ENCODE measurements at regions not wholly inside any gene's neighbourhood (a gene's known extent, or its start where the extent isn't known, plus 50 kb on each side); places are given as distances from the start of the nearest gene placed in this dataset.
"Not testable (repeated sequence)": the region's sequence is repeated elsewhere in the genome, so short reads cannot be mapped to it uniquely, and the experiment has no call there.

- H3K27ac ChIP-seq (ENCODE audit: insufficient read depth, low read length), result no peak overlapping the region
- no peak for TF ChIP-seq EZH2 (IDR thresholded peaks at IDR 0.05; ENCODE audit: low read length, missing control alignments)
- TF ChIP-seq CTCF (conservative IDR thresholded peaks at IDR 0.05 in 1 of 2, IDR thresholded peaks at IDR 0.05 in 1 of 2; ENCODE audit: low read depth in 1 of 2, low read length in 2 of 2), result no peak
- H3K4me3 ChIP-seq (replicated peaks in 1 of 4; ENCODE audit: control extremely low read depth in 1 of 4, insufficient read depth in 1 of 4, low read depth in 3 of 4, low read length in 4 of 4), result no peak overlapping the region
- no peak overlapping the region for H2AFZ ChIP-seq (ENCODE audit: low read length)
- no peaks in the 10 kb centered on the region for H3K9me3 ChIP-seq (ENCODE audit: control insufficient read depth, insufficient read depth, low read depth, low read length)
- H3K27me3 ChIP-seq (ENCODE audit: control insufficient read depth, insufficient read depth, low read length), result no peaks in the 10 kb centered on the region
- no peaks in the 10 kb centered on the region for H4K20me1 ChIP-seq (ENCODE audit: control insufficient read depth, extremely low read depth, insufficient read depth, low read length)
- no peaks in the 10 kb centered on the region for H3K79me2 ChIP-seq (ENCODE audit: control insufficient read depth, insufficient read depth, low read length)
- H3K9ac ChIP-seq (ENCODE audit: insufficient read depth, low read length), result no peak overlapping the region
- no peaks in the 10 kb centered on the region for H3K36me3 ChIP-seq (ENCODE audit: control insufficient read depth, insufficient read depth, low read length)
- no peak for DNase-seq (ENCODE audit: low read depth in 2 of 2)
- no peak overlapping the region for H3K4me2 ChIP-seq (ENCODE audit: extremely low read depth, insufficient read depth, low read length)
- no peaks in the 10 kb centered on the region for H3K4me1 ChIP-seq (ENCODE audit: control insufficient read depth, extremely low read depth, insufficient read depth, low read length)
These were observed 204.9 kb upstream of the EEF2KMT start for GRCh38 chr16:5302372-5303114.

GRCh38 chr16:5298202-5298601, 200.6 kb upstream of the EEF2KMT start:
- H4K20me1 ChIP-seq (ENCODE audit: control insufficient read depth, extremely low read depth, insufficient read depth, low read length), result no peaks in the 10 kb centered on the region
- no peak overlapping the region for H3K9ac ChIP-seq (ENCODE audit: insufficient read depth, low read length)
- H3K4me3 ChIP-seq (replicated peaks in 1 of 4; ENCODE audit: control extremely low read depth in 1 of 4, insufficient read depth in 1 of 4, low read depth in 3 of 4, low read length in 4 of 4), result no peak overlapping the region
- H3K4me2 ChIP-seq (ENCODE audit: extremely low read depth, insufficient read depth, low read length), result no peak overlapping the region
- no peaks in the 10 kb centered on the region for H3K9me3 ChIP-seq (ENCODE audit: control insufficient read depth, insufficient read depth, low read depth, low read length)
- no peaks in the 10 kb centered on the region for H3K4me1 ChIP-seq (ENCODE audit: control insufficient read depth, extremely low read depth, insufficient read depth, low read length)
- DNase-seq (ENCODE audit: low read depth in 2 of 2), result no peak
- H2AFZ ChIP-seq (ENCODE audit: low read length), result no peak overlapping the region
- no peaks in the 10 kb centered on the region for H3K36me3 ChIP-seq (ENCODE audit: control insufficient read depth, insufficient read depth, low read length)
- no peaks in the 10 kb centered on the region for H3K27me3 ChIP-seq (ENCODE audit: control insufficient read depth, insufficient read depth, low read length)
- no peaks in the 10 kb centered on the region for H3K79me2 ChIP-seq (ENCODE audit: control insufficient read depth, insufficient read depth, low read length)
- H3K27ac ChIP-seq (ENCODE audit: insufficient read depth, low read length), result no peak overlapping the region
- TF ChIP-seq EZH2 (IDR thresholded peaks at IDR 0.05; ENCODE audit: low read length, missing control alignments) (no peak), CTCF (conservative IDR thresholded peaks at IDR 0.05 in 1 of 2, IDR thresholded peaks at IDR 0.05 in 1 of 2; ENCODE audit: low read depth in 1 of 2, low read length in 2 of 2) (no peak)

GRCh38 chr16:5296176-5296575, 198.6 kb upstream of the EEF2KMT start:
- no peak overlapping the region for H3K9ac ChIP-seq (ENCODE audit: insufficient read depth, low read length)
- no peaks in the 10 kb centered on the region for H3K27me3 ChIP-seq (ENCODE audit: control insufficient read depth, insufficient read depth, low read length)
- H3K36me3 ChIP-seq (ENCODE audit: control insufficient read depth, insufficient read depth, low read length), result no peaks in the 10 kb centered on the region
- no peaks in the 10 kb centered on the region for H3K79me2 ChIP-seq (ENCODE audit: control insufficient read depth, insufficient read depth, low read length)
- H3K9me3 ChIP-seq (ENCODE audit: control insufficient read depth, insufficient read depth, low read depth, low read length), result no peaks in the 10 kb centered on the region
- no peak overlapping the region for H3K4me2 ChIP-seq (ENCODE audit: extremely low read depth, insufficient read depth, low read length)
- no peaks in the 10 kb centered on the region for H4K20me1 ChIP-seq (ENCODE audit: control insufficient read depth, extremely low read depth, insufficient read depth, low read length)
- H3K4me3 ChIP-seq (replicated peaks in 1 of 4; ENCODE audit: control extremely low read depth in 1 of 4, insufficient read depth in 1 of 4, low read depth in 3 of 4, low read length in 4 of 4), result no peak overlapping the region
- no peak overlapping the region for H2AFZ ChIP-seq (ENCODE audit: low read length)
- no peak for DNase-seq (ENCODE audit: low read depth in 2 of 2)
- no peaks in the 10 kb centered on the region for H3K4me1 ChIP-seq (ENCODE audit: control insufficient read depth, extremely low read depth, insufficient read depth, low read length)
- TF ChIP-seq CTCF (conservative IDR thresholded peaks at IDR 0.05 in 1 of 2, IDR thresholded peaks at IDR 0.05 in 1 of 2; ENCODE audit: low read depth in 1 of 2, low read length in 2 of 2), result no peak
- TF ChIP-seq EZH2 (IDR thresholded peaks at IDR 0.05; ENCODE audit: low read length, missing control alignments), result no peak
- H3K27ac ChIP-seq (ENCODE audit: insufficient read depth, low read length), result no peak overlapping the region

- H3K4me1 ChIP-seq (ENCODE audit: control insufficient read depth, extremely low read depth, insufficient read depth, low read length); H3K9ac ChIP-seq (ENCODE audit: insufficient read depth, low read length): not testable (repeated sequence)
- peak in 1 of 2 donors; percentile 44 for DNase-seq (ENCODE audit: low read depth in 2 of 2)
These were observed 197.7 kb upstream of the EEF2KMT start for GRCh38 chr16:5295304-5295703.

GRCh38 chr16:5282152-5282551, 184.6 kb upstream of the EEF2KMT start:
- H3K36me3 ChIP-seq (ENCODE audit: control insufficient read depth, insufficient read depth, low read length); DNase-seq (ENCODE audit: low read depth in 2 of 2); H3K9me3 ChIP-seq (ENCODE audit: control insufficient read depth, insufficient read depth, low read depth, low read length); H3K4me2 ChIP-seq (ENCODE audit: extremely low read depth, insufficient read depth, low read length); H2AFZ ChIP-seq (ENCODE audit: low read length); H3K27ac ChIP-seq (ENCODE audit: insufficient read depth, low read length); H3K79me2 ChIP-seq (ENCODE audit: control insufficient read depth, insufficient read depth, low read length); H4K20me1 ChIP-seq (ENCODE audit: control insufficient read depth, extremely low read depth, insufficient read depth, low read length); H3K27me3 ChIP-seq (ENCODE audit: control insufficient read depth, insufficient read depth, low read length); H3K4me1 ChIP-seq (ENCODE audit: control insufficient read depth, extremely low read depth, insufficient read depth, low read length); H3K4me3 ChIP-seq (replicated peaks in 1 of 4; ENCODE audit: control extremely low read depth in 1 of 4, insufficient read depth in 1 of 4, low read depth in 3 of 4, low read length in 4 of 4); H3K9ac ChIP-seq (ENCODE audit: insufficient read depth, low read length): not testable (repeated sequence)

More at GRCh38 chr16:5295304-5295703, 197.7 kb upstream of the EEF2KMT start:
- H3K4me3 ChIP-seq (replicated peaks in 1 of 4; ENCODE audit: control extremely low read depth in 1 of 4, insufficient read depth in 1 of 4, low read depth in 3 of 4, low read length in 4 of 4); H3K27me3 ChIP-seq (ENCODE audit: control insufficient read depth, insufficient read depth, low read length); H3K79me2 ChIP-seq (ENCODE audit: control insufficient read depth, insufficient read depth, low read length); H3K9me3 ChIP-seq (ENCODE audit: control insufficient read depth, insufficient read depth, low read depth, low read length); H3K4me2 ChIP-seq (ENCODE audit: extremely low read depth, insufficient read depth, low read length); H4K20me1 ChIP-seq (ENCODE audit: control insufficient read depth, extremely low read depth, insufficient read depth, low read length); H3K36me3 ChIP-seq (ENCODE audit: control insufficient read depth, insufficient read depth, low read length); H2AFZ ChIP-seq (ENCODE audit: low read length); H3K27ac ChIP-seq (ENCODE audit: insufficient read depth, low read length): not testable (repeated sequence)

All from fibroblast of lung (primary cell).